ENCODE measurements at regions not wholly inside any gene's neighbourhood (a gene's known extent, or its start where the extent isn't known, plus 50 kb on each side); places are given as distances from the start of the nearest gene placed in this dataset.

DNA sequence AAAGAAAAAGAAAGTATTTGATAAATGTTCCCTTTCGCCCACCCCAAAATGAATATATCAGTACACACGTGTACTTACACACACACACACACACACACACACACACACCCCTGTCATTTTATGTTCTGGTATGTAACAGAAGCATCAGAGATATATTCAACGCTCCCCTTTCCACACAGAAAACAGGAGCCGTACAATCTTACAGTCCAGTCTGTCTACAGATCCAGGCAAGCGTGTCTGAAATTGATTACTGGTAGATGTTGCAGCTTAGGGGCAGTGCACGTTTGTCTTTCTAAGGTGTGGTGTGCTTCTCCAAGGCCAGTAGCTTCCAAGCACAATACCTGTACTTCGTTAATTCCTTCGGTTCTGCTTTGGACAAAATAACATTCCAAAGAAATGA, 143.7 kb upstream of the RNF32 start:
- no peak overlapping the region for H3K4me3 ChIP-seq (ENCODE audit: low read depth in 2 of 2, low read length in 2 of 2)
- no peaks in the 10 kb centered on the region for H3K36me3 ChIP-seq (ENCODE audit: control insufficient read depth, insufficient read depth, low read length)
- H3K4me1 ChIP-seq (ENCODE audit: control insufficient read depth, insufficient read depth, low read length): no peaks in the 10 kb centered on the region
- DNase-seq (ENCODE audit: low read depth, low spot score) (no peak), ATAC-seq (no peak)
- TF ChIP-seq SIN3A (IDR thresholded peaks at IDR 0.05; ENCODE audit: borderline replicate concordance, insufficient read depth, low read depth, low read length) (no peak), POLR2AphosphoS5 (IDR thresholded peaks at IDR 0.05; ENCODE audit: low read depth, low read length) (no peak)
- TF ChIP-seq, protein P1, sequence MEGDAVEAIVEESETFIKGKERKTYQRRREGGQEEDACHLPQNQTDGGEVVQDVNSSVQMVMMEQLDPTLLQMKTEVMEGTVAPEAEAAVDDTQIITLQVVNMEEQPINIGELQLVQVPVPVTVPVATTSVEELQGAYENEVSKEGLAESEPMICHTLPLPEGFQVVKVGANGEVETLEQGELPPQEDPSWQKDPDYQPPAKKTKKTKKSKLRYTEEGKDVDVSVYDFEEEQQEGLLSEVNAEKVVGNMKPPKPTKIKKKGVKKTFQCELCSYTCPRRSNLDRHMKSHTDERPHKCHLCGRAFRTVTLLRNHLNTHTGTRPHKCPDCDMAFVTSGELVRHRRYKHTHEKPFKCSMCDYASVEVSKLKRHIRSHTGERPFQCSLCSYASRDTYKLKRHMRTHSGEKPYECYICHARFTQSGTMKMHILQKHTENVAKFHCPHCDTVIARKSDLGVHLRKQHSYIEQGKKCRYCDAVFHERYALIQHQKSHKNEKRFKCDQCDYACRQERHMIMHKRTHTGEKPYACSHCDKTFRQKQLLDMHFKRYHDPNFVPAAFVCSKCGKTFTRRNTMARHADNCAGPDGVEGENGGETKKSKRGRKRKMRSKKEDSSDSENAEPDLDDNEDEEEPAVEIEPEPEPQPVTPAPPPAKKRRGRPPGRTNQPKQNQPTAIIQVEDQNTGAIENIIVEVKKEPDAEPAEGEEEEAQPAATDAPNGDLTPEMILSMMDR (IDR thresholded peaks at IDR 0.05): no peak
- H3K9me3 ChIP-seq (ENCODE audit: control insufficient read depth, insufficient read depth, low read depth, low read length): no peaks in the 10 kb centered on the region
- intact Hi-C loops (cut with micrococcal nuclease; ENCODE audit: unreplicated experiment) (no loop called here), in situ Hi-C loops (cut with HindIII; ENCODE audit: low pct_unique_long_range_greater_than_20kb, low sequenced_read_pairs) (no loop called here)
- ChIA-PET POLR2A (no interaction called here), CTCF (interaction anchor here (0.6 kb wide), 1 partner anchor 527 kb away, joined by 5 read pairs; no protein-coding TSS in a partner anchor)
- no peaks in the 10 kb centered on the region for H3K27me3 ChIP-seq (ENCODE audit: control insufficient read depth, insufficient read depth, low read length)
- no peak overlapping the region for H3K27ac ChIP-seq (ENCODE audit: low read length)
- BruUV-seq (replicated peaks): no TSS peak

DNA sequence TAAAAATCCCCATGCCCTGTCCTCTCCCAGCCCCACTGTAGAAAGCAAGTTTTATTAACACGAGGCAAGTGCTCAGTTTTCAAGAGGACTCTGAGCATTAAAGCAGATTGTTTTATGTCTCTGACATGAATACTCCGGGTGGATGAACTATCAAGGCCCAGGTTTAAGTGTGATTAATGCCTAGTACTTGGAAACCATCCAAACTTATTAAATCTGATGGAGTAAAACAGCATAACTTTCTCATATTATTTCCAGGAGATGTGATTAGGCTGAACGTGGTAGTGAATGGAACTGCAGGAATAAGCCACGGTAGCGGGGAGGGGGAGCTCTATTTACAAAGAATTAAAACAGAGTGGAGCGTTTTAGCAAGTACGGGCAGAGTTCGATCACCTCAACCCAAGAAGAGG, 144.2 kb upstream of the RNF32 start:
- no peaks in the 10 kb centered on the region for H3K9me3 ChIP-seq (ENCODE audit: control insufficient read depth, insufficient read depth, low read depth, low read length)
- TF ChIP-seq SIN3A (IDR thresholded peaks at IDR 0.05; ENCODE audit: borderline replicate concordance, insufficient read depth, low read depth, low read length) (no peak), POLR2AphosphoS5 (IDR thresholded peaks at IDR 0.05; ENCODE audit: low read depth, low read length) (no peak), TCF7L2 (IDR thresholded peaks at IDR 0.05; ENCODE audit: low read depth, low read length) (no peak)
- TF ChIP-seq, protein P2, sequence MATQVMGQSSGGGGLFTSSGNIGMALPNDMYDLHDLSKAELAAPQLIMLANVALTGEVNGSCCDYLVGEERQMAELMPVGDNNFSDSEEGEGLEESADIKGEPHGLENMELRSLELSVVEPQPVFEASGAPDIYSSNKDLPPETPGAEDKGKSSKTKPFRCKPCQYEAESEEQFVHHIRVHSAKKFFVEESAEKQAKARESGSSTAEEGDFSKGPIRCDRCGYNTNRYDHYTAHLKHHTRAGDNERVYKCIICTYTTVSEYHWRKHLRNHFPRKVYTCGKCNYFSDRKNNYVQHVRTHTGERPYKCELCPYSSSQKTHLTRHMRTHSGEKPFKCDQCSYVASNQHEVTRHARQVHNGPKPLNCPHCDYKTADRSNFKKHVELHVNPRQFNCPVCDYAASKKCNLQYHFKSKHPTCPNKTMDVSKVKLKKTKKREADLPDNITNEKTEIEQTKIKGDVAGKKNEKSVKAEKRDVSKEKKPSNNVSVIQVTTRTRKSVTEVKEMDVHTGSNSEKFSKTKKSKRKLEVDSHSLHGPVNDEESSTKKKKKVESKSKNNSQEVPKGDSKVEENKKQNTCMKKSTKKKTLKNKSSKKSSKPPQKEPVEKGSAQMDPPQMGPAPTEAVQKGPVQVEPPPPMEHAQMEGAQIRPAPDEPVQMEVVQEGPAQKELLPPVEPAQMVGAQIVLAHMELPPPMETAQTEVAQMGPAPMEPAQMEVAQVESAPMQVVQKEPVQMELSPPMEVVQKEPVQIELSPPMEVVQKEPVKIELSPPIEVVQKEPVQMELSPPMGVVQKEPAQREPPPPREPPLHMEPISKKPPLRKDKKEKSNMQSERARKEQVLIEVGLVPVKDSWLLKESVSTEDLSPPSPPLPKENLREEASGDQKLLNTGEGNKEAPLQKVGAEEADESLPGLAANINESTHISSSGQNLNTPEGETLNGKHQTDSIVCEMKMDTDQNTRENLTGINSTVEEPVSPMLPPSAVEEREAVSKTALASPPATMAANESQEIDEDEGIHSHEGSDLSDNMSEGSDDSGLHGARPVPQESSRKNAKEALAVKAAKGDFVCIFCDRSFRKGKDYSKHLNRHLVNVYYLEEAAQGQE (IDR thresholded peaks at IDR 0.05; ENCODE audit: insufficient read depth in 1 of 2, low read depth in 2 of 2, low read length in 1 of 2): no peak
- TF ChIP-seq, protein P1 (IDR thresholded peaks at IDR 0.05): no peak
- no peak overlapping the region for H3K27ac ChIP-seq (ENCODE audit: low read length)
- H3K4me3 ChIP-seq (ENCODE audit: low read depth in 2 of 2, low read length in 2 of 2): no peak overlapping the region
- H3K27me3 ChIP-seq (ENCODE audit: control insufficient read depth, insufficient read depth, low read length): no peaks in the 10 kb centered on the region
- BruUV-seq (replicated peaks): no TSS peak
- ChIA-PET POLR2A (no interaction called here), CTCF (no interaction called here)
- DNase-seq (ENCODE audit: low read depth, low spot score) (no peak), ATAC-seq (no peak)
- no peaks in the 10 kb centered on the region for H3K4me1 ChIP-seq (ENCODE audit: control insufficient read depth, insufficient read depth, low read length)
- intact Hi-C loops (cut with micrococcal nuclease; ENCODE audit: unreplicated experiment): no loop called here
- in situ Hi-C loops (cut with HindIII; ENCODE audit: low pct_unique_long_range_greater_than_20kb, low sequenced_read_pairs): no loop called here
- H3K36me3 ChIP-seq (ENCODE audit: control insufficient read depth, insufficient read depth, low read length): no peaks in the 10 kb centered on the region

Measured in Panc1 (cell line).